ENCODE measurements at regions not wholly inside any gene's neighbourhood (a gene's known extent, or its start where the extent isn't known, plus 50 kb on each side); places are given as distances from the start of the nearest gene placed in this dataset.
A peak's percentile ranks its signal among the peaks of the same experiment; 100 is the strongest.

DNA sequence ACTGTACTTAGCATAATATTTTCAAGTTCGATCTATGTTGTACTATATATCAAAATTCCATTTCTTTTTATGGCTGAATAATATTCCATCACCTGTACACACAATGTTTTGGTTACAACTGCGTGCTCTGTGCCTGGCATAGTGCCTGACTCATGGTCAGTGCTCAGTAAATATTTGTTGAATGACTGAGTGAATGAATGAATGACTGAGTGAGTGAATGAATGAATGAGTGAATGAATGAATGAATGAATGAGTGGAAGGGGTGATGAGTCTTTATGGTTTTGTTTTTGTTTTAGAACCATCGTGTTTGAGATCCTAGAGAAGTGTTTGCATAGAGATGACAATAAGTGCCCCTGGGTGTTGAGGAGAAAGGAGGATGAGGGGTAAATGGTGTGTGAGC is 155.3 kb downstream of the MRM1 start:
- DNase-seq (ENCODE audit: low read depth), result no peak

DNA sequence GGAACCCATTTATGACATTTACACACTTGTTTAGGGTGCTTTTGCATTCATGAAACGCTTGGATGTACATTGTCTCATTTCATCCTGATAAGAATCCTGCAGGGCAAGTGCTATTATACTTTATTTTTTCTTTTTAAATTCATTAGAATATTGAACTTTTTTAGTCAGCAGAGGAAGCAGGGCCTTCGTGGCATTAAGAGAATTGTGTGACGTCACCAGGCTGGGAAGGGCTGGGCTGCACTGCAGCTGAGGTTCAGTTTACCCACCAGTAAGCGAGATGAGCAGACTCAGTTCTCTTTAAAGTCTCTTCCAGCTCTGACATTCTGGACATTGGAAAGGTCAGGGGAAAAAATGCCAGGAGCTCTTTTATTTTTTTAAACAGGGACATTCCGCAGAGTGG is 159.0 kb downstream of the MRM1 start:
- no peak for DNase-seq (ENCODE audit: low read depth)

DNA sequence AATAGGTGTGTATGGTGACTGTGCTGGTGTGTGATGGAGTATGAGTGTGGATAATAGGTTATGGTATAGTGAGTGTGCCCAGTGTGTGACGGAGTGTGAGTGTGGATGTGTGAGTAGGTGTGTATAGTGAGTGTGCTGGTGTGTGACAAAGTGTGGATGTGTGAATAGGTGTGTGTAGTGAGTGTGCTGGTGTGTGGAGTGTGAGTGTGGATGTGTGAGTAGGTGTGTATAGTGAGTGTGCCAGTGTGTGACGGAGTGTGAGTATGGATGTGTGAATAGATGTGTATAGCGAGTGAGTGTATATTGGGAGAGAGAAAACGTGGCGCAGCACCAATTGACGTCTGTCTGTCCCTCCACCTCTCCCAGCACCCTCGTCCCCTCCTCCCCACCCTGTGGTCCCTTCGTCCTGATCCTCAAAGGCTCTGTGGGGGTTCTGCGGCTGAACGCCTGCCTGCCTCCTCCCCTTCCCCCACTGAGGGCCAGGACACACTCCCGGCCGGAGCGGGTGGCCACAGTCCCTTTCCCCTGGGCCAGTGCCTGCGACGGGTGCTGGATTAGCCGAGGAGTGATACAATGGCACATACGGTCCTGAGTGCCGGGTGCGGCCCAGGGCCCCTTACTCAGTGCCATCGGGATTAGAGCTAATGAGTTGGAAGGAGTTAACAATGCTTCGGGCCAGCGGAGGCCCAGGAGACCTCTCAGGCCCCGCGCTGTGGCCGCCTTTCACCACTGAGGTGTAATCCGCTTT is 160.0 kb downstream of the MRM1 start:
- no peak for DNase-seq (ENCODE audit: low read depth)

DNA sequence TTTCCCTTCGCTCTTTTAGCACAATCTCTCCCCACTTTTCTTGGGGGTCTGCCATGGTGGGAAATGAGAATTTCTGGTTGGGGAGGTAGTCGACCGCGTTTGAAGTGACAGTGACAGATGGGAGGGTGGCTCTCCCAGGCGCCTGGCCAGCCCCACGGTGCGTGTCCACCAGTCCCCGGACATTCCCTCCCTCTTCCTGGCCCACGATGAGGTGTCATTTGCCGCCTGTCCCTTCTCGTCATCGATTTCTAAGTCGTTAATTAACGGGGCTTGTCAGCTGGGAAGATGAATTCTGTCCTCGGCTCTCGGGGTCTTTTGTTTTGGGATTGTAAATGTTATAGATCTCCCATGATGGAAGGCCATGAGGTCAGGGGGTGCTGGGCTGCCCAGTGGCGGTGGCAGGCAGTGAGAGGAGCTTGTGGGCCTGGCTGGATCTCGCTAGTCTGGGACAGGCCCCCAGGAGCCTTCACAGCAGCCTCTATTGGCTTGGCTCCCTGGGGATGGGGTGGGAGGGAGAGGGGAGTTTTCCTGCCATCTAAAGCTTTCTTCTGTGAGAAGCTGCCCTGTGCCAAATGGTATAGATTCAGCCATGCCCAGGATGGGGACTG is 164.2 kb downstream of the MRM1 start:
- DNase-seq (ENCODE audit: low read depth), result no peak

DNA sequence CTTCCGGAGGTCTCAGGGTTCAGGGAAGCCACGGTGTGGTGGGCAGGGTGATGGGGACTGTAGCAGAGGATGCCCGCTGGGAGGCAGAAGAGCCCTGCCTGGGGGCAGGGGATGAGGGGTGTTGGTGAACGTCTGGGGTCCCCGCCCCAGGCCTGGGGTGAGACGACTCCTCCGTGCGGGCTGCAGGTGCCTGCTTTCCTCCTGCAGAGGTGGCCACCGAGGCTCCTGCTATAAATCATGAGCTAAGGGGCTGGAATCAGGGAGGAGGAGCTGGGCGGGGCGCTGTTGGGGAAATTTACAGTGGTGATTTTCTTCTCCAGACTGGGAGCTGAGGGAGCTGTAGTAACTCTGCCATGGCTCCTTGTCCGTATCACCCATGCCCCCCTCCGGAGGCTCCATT is 167.0 kb downstream of the MRM1 start:
- DNase-seq (ENCODE audit: low read depth), result no peak

DNA sequence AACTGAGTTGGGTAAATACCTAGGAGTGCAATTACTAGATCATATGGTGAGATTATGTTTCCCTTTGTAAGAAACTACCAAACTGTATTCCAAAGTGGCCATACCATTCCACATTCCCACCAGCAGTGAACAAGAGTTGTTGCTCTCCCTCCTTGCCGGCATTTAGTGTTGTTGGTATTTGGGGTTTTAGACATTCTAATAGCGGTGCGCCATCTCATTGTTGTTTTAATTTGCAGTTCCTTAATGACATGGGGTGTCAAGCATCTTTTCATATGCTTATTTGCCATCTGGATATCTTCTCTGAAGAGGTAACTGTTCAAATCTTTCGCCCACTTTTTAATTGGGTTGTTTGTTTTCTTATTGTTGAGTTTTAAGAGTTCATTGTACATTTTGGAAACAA is 164.2 kb upstream of the LHX1 start:
- DNase-seq (ENCODE audit: low read depth), result no peak

DNA sequence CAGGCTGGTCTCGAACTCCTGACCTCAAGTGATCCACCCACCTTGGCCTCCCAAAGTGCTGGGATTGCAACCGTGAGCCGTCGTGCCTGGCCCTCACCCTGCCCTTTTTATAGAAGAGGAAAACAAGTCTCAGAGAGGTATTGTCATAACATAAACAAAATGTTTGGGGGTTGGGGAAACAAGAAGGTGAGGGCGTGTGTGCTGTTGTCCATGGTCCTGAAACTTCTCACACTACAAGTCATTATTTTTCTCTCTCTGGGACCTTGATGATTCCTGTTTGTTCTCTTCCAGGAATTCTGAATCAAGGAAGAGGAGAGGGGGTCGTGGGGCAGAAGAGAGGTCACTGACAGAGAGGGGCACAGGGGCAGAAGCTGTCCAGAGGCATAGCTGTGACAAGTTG is 160.2 kb upstream of the LHX1 start:
- peak; percentile 56 for DNase-seq (ENCODE audit: low read depth)

DNA sequence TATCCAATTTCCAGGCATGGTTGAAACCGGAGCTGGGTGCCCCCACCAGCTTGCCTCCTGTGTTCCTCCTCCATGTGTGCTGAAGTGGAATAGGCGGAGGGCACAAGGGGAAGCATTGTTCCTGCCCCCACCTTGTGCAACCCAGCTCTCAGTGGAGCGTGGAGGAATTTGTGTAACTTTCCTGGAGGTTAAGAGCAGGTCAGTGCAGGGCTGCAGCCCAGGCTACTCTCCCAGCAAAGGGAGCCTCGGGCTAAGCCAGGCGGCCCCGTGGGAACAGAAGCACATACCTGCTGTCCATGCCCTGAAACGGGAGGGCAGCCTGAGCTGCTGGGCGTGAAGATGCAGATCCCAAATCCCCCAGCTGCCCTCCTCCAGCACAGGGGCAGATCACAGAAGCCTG is 158.8 kb upstream of the LHX1 start:
- peak; percentile 98 for DNase-seq (ENCODE audit: low read depth)

DNA sequence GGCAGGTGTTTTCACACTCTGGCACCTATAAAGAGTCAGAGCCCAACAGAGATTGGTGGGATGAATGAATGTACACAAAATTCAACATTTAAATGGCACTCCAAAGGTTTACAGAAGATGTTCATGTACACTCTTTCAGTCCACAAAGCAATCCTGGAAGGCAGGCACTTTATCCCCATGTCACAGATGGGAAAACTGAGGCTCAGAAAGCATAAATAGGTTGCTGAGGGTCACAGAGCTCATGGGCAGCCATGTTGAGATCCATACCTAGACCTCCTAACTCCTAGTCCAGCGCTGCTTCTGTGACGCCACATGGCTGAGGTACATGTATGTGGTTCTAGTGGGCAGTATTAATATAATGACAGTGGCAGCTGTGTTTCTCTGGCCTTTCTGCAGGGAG is 157.7 kb upstream of the LHX1 start:
- no peak for DNase-seq (ENCODE audit: low read depth)

DNA sequence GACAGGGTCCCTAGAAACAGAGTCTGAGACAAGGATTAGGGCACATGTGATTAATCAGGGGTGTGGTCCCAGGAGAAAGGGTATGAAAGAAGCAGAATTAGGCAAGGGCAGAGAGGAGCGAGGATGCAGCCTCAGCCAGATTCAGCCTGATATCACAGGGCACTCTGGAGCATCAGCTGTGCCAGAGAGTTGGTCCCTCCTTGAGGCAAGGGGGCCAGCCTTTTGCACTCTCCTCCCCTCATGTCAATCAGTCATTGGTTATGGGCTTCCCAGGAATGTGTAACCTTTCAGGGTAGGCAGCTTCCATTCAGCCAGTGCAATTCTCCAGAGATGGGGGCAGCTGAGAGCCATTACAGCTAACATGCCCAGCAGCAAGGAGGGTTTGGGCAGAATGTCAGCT is 152.6 kb upstream of the LHX1 start:
- no peak for DNase-seq (ENCODE audit: low read depth)

DNA sequence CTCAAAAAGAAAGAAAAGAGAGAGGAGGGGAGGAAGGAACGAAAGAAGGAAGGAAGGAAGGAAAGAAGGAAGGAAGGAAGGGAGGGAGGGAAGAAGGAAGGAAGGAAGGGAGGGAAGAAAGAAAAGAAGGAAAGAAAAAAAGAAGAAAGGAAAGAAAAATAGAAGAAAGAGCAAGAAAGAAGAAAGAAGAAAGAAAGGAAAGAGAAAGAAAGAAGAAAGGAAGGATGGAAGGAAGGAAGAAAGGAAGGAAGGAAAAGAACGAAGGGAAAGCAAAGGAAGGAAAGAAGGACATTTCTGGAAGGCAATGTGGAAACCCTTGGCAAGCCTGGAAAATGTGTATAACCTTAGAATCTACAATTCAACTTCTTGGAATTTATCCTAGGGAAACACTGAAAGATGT is 150.4 kb upstream of the LHX1 start:
- no peak for DNase-seq (ENCODE audit: low read depth)

DNA sequence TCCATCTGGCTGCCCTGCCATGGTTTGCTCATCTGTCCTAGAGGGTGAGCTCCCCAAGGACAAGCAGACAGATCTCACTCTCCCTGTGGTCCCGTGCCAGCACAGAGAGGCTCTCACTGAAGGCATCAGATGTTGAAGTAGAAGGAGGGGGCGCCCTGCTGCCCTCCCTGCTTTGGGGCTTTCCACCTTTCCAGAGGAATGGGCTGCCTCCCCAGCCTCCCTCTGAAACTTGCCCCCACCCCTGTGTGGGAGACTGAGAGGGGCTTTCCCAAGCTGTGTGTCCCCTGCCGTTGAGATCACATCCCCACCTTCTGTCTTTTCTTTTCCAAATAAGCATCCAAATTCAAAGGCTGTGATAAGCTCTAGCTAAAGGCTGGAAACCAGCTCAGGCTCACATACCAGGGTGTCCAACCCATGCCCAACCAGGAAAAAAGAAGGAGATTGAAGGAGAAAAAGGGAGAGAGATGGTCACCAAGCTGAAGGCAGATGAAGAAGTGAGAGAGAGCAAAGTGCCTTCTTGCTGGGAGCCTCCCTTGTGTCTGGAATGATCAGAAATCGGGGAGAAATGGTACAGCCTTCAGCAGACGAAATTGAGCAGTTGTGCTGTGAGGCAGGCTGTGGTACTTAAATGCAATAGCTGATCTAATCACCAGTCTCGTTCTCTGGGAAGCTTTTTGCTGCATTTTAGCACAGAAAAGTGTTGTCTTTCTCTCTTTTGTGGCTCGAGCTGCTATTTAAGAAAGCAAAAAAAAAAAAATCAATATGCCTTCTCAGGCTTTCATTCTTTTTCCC is 145.9 kb upstream of the LHX1 start:
- no peak for DNase-seq (ENCODE audit: low read depth)

DNA sequence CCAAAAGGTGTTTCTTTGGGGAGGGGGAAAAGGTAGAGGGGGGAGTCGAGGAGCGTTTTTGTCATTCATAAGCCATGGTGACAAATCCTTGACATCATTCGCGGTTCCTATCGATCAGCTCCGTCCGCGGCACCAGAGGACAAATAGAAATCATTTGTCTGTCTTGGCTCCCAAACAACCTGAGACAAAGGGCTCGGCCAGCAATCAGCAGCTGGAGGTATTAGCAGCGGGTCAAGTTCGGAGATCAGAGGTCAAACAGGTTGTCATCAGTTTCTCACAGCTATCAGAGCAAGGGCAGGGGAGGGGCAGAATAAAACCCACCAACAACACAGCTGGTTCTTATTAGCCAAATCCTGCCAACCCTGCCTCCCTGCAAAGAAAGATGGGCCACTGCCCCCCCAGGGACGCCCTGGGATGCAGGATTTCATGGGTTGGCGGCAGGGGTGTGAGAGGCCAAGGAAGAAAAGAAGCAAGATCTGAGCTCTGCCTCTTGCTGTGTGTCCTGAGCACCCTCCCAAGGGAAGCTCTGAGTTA is 145.3 kb upstream of the LHX1 start:
- DNase-seq (ENCODE audit: low read depth), result no peak

DNA sequence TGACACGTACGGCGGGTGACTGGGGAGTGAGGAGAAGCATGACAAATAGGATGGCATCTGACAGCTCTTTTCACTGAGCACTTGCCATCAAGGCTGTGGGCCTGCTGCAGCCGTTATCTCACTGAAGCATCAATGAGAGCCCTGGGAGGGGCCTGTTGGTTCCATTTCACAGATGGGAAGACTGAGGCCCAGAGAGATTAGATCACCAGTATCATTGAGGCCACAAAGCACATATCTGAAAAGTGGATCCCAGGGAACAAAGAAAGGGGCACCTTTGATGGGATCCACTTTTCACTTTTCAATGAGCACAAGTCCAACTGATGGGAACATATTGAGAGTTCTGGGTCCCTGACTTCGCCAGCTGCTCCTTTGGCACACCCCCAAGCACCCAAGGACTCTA is 144.4 kb upstream of the LHX1 start:
- no peak for DNase-seq (ENCODE audit: low read depth)

DNA sequence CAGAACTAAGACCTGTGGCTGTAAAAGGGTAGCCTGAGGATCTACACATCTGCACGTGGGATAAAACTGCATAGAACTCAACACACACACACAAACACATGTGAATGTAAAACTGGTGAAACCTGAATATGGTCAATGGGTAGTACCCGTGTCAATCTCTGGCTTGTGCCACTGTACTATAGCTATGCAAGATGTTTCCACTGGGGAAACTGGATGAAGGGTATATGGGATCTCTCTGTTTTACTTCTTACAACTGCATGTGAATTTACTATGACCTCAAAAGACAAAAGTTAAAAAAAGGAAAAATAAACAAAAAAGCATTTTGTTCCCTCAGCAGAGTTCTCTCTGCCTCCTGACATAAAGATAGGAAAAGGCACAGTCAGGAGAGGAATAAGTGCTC is 143.3 kb upstream of the LHX1 start:
- DNase-seq (ENCODE audit: low read depth), result no peak

DNA sequence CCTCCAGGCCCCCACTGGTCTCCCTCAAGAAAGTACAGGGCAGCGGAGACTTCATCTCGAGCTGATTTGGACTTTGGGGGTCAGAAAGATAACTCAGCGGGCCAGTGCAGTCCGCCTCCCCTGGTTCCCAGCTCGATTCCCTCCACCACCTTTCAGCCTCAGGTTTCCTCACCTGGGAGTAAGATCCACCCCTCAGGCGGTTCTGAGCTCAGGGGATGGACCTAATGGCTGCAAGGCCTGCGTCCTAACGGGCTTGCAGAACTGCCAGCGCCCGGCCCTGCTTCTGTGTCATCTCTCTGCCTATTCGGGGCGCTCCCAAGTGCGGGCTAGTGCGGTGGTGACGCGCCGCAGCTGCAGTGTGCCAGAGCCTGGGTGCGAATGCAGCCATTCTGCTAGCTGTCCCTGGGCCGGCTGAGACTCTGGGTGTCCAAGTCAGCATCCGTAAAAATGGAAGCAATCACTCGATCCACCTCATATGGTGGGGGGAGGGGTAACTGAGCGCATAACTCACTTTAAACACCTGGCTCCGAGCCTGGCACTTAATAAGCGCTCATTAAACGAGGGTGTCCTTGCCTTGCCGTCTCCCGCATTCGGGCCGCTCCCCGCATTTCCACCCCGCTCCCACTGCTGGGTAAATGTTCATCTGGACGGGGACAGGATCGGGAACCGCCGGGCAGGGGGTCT is 129.6 kb upstream of the LHX1 start:
- DNase-seq (ENCODE audit: low read depth), result no peak

DNA sequence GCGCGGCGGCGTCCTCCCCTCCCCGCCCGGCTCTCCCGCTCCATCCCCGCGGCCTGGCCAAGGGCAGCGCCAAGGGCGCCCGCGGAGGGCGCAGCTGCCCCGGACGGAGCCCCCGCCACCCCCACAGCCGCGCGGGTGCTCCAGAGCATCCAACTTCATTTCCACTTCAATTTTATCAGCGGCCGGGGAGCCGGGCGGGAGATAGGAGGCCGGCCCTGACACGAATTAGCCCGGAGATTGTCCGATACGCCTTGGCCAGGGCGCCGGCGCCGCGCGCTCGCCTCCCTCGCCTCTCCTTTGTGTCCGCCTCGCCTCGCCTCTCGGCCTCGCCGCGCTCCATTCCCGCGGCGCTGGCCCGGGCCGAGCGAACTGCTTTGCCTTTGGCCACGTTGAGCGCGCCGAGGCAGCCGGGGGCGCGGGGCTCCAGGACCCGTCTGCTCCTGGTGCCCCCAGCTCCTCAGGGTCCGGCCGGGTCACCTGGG is 129.1 kb upstream of the LHX1 start:
- DNase-seq (ENCODE audit: low read depth), result no peak

DNA sequence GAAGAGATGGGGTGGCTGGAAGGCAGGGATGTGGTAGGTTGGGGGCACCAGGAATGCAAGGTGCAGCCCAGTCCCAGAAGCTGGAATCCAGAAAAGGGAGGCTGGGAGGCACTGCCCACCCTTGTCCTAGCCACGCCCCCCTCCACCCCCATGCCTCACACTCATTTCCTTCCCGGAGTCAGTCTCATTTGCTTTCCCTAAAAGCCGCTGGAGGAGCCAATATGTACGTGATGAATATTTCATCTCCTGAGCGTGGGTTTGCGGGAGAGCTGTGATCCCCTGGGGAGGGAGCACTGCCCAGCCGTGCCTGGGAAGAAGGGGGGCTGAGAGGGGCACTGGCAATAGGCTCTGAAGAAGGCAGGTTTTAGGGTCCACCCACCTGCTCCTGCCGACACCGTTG is 124.5 kb upstream of the LHX1 start:
- no peak for DNase-seq (ENCODE audit: low read depth)

DNA sequence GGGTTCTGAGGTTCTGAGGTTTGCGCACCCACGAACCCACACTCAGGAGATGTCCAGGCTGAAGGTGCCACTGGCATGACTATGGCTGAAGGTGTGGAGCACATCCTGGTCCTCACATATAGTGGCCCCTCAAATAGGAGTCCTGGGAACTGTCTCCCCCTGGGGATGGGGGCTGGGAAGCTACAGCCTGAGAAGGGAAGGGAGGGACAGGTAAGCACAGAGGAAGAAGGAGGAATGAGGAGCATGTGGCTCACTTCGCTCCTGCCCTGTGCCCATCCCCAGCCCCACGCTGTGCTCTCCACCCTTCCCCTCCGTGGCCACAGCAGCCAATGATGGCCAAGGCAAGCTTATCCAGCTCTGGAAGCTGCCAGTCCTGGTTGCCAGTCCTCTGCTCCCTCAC is 123.9 kb upstream of the LHX1 start:
- no peak for DNase-seq (ENCODE audit: low read depth)

DNA sequence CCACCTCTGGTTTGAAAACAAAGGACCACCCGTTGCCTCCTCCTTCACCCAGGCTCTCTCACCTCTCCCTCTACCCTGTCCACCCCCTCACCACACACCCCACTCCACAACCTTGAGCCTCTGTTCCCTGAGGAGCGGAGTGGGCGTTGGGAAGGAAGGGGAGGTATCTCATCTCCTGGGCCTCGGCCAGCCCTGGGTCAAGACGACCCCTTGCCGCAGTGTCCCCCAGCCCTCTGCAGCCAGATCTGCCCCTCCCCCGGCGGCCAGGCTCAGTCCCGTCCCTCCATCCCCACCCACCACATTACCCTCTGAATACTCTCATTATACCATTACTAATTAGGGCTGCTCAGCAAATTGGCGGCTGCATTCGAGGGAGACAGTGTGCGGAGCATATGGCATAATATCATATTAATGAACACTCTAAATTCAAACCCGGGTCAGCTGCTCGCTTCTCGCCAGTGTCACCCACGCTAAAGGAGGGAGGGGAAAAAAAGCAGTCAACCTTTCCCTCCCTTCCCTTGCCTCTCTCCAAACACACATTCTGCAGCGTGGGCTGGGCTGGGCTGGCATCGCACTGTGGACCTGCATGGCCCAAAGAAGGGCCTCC is 123.2 kb upstream of the LHX1 start:
- DNase-seq (ENCODE audit: low read depth), result no peak

DNA sequence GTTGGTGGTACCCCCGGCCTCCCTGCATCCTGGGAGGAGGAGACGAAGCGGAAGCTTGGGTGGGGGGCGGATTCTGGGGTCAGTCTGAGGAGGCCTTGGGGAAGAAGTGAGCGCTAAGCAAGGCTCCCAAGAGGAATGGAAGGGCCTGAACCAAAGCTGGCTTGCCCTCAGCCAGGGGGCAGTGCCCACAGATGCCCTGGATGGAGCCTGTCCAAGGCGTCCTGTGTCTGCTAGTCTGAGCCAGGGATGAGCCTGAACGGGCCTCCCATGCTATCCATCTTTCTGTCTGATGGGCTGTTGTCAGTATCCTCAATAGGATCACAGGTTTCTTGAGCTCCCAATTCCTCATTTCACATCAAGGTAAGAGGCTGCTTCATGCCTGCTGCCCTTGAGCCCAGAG is 122.3 kb upstream of the LHX1 start:
- no peak for DNase-seq (ENCODE audit: low read depth)
